IMR-90 (cell line): ENCODE measurements at regions not wholly inside any gene's neighbourhood (a gene's known extent, or its start where the extent isn't known, plus 50 kb on each side); places are given as distances from the start of the nearest gene placed in this dataset.

ENCODE experiments used
- CTCF ChIP-seq: conservative IDR thresholded peaks from 2 replicates; pipeline ENCODE4 v1.5.1; 2012; ENCODE audit warnings: mild to moderate bottlenecking, low read depth, low read length, improper control_type of control experiment
- MAZ ChIP-seq: IDR thresholded peaks from 2 replicates; pipeline ENCODE4 v1.6.1; 2012; ENCODE audit warnings: low read depth, mild to moderate bottlenecking, low read length, improper control_type of control experiment, moderate library complexity, borderline replicate concordance

GRCh38 chr13:111025310-111025709, 89.8 kb upstream of the ARHGEF7 start:
- TF ChIP-seq CTCF (no peak), MAZ (no peak)
